ENCODE measurements at regions not wholly inside any gene's neighbourhood (a gene's known extent, or its start where the extent isn't known, plus 50 kb on each side); places are given as distances from the start of the nearest gene placed in this dataset.
"Not testable (repeated sequence)": the region's sequence is repeated elsewhere in the genome, so short reads cannot be mapped to it uniquely, and the experiment has no call there.

DNA sequence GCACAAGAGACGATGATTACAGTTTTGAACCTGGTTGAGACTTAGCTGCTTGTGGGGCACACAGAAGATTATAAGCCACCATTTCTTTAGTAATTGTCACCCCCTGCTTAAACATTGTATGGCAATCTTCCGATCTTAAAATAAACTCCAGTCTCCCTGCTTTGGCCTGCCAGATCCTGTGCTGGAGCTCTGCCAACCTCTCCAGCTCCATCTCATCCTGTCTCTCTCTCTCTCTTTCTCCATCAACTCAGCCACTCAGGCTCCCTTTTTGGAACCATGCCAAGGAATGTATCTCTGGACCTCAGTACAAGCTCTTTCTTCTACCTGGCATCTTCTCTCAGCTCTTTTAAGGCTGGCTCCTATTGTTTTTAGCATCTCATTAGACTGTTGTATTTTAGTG, 1053.2 kb downstream of the REEP3 start:
- Histone ChIP-seq H3K79me2 (ENCODE audit: insufficient read depth, low read length) (no peaks in the 10 kb centered on the region), H3K9me2 (replicated peaks; ENCODE audit: insufficient read depth, low read length) (no peaks in the 10 kb centered on the region), H3K27ac (ENCODE audit: low read depth, low read length) (no peak overlapping the region), H3K36me3 (ENCODE audit: low read length) (no peaks in the 10 kb centered on the region), H3K27me3 (ENCODE audit: low read length) (no peaks in the 10 kb centered on the region), H2AFZ (ENCODE audit: low read depth, low read length, severe bottlenecking) (no peak overlapping the region), H3K4me3 (ENCODE audit: insufficient read depth, low read length, poor library complexity, severe bottlenecking) (no peak overlapping the region), H3F3A (ENCODE audit: insufficient read depth) (no peaks in the 10 kb centered on the region), H3K9ac (ENCODE audit: low read length) (no peak overlapping the region), H3K4me2 (ENCODE audit: low read depth, low read length, poor library complexity, severe bottlenecking) (no peak overlapping the region), H4K20me1 (ENCODE audit: low read depth, low read length) (no peaks in the 10 kb centered on the region), H3K9me3 (ENCODE audit: insufficient read depth, low read length) (no peaks in the 10 kb centered on the region)
- TF ChIP-seq, protein P1, sequence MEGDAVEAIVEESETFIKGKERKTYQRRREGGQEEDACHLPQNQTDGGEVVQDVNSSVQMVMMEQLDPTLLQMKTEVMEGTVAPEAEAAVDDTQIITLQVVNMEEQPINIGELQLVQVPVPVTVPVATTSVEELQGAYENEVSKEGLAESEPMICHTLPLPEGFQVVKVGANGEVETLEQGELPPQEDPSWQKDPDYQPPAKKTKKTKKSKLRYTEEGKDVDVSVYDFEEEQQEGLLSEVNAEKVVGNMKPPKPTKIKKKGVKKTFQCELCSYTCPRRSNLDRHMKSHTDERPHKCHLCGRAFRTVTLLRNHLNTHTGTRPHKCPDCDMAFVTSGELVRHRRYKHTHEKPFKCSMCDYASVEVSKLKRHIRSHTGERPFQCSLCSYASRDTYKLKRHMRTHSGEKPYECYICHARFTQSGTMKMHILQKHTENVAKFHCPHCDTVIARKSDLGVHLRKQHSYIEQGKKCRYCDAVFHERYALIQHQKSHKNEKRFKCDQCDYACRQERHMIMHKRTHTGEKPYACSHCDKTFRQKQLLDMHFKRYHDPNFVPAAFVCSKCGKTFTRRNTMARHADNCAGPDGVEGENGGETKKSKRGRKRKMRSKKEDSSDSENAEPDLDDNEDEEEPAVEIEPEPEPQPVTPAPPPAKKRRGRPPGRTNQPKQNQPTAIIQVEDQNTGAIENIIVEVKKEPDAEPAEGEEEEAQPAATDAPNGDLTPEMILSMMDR (IDR thresholded peaks at IDR 0.05; ENCODE audit: insufficient read depth, low read length, poor library complexity, severe bottlenecking): no peak
- no peak for TF ChIP-seq EZH2phosphoT487 (conservative IDR thresholded peaks at IDR 0.05; ENCODE audit: low read length)

DNA sequence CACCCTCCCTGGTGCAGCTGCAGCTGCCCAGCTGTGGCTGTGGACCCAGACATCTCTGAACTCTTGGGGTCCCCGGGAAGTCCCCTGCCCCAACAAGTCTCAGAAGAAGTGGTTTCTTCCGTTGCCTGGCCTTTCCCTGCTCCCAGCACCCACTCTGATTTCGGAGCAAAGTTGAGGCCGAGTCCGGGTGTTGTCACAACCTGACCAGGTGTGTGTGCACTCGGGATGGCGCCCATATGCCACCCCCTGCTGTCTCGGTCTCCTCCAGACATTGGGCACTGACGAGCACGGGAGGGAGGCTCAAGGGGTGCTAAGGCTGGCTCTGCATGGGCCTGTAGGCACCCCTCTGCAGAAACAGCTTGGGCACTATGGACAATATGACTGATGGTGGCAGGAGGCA, 1055.3 kb downstream of the REEP3 start:
- Histone ChIP-seq H2AFZ (ENCODE audit: low read depth, low read length, severe bottlenecking) (no peak overlapping the region), H3K79me2 (ENCODE audit: insufficient read depth, low read length) (no peaks in the 10 kb centered on the region), H3K27me3 (ENCODE audit: low read length) (no peaks in the 10 kb centered on the region), H4K20me1 (ENCODE audit: low read depth, low read length) (no peaks in the 10 kb centered on the region), H3K4me3 (ENCODE audit: insufficient read depth, low read length, poor library complexity, severe bottlenecking) (no peak overlapping the region), H3K9me2 (replicated peaks; ENCODE audit: insufficient read depth, low read length) (no peaks in the 10 kb centered on the region), H3K4me2 (ENCODE audit: low read depth, low read length, poor library complexity, severe bottlenecking) (no peak overlapping the region), H3F3A (ENCODE audit: insufficient read depth) (no peaks in the 10 kb centered on the region), H3K9me3 (ENCODE audit: insufficient read depth, low read length) (no peaks in the 10 kb centered on the region), H3K9ac (ENCODE audit: low read length) (no peak overlapping the region), H3K27ac (ENCODE audit: low read depth, low read length) (no peak overlapping the region), H3K36me3 (ENCODE audit: low read length) (no peaks in the 10 kb centered on the region)
- TF ChIP-seq EZH2phosphoT487 (conservative IDR thresholded peaks at IDR 0.05; ENCODE audit: low read length): no peak
- TF ChIP-seq, protein P1 (IDR thresholded peaks at IDR 0.05; ENCODE audit: insufficient read depth, low read length, poor library complexity, severe bottlenecking): no peak

DNA sequence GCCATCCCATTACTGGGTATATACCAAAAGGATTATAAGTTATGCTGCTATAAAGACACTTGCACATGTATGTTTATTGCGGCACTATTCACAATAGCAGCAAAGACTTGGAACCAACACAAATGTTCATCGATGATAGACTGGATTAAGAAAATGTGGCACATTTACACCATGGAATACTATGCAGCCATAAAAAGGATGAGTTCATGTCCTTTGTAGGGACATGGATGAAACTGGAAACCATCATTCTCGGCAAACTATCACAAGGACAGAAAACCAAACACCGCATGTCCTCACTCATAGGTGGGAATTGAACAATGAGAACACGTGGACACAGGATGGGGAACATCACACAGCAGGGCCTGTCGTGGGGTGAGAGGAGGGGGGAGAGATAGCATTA, 1057.6 kb downstream of the REEP3 start:
- not testable (repeated sequence) for H3K4me3 ChIP-seq (ENCODE audit: insufficient read depth, low read length, poor library complexity, severe bottlenecking); H2AFZ ChIP-seq (ENCODE audit: low read depth, low read length, severe bottlenecking); H3K9me2 ChIP-seq (replicated peaks; ENCODE audit: insufficient read depth, low read length); H3F3A ChIP-seq (ENCODE audit: insufficient read depth); H3K9me3 ChIP-seq (ENCODE audit: insufficient read depth, low read length); H3K9ac ChIP-seq (ENCODE audit: low read length); H4K20me1 ChIP-seq (ENCODE audit: low read depth, low read length); H3K79me2 ChIP-seq (ENCODE audit: insufficient read depth, low read length); H3K36me3 ChIP-seq (ENCODE audit: low read length); H3K27ac ChIP-seq (ENCODE audit: low read depth, low read length); H3K27me3 ChIP-seq (ENCODE audit: low read length); H3K4me2 ChIP-seq (ENCODE audit: low read depth, low read length, poor library complexity, severe bottlenecking)

DNA sequence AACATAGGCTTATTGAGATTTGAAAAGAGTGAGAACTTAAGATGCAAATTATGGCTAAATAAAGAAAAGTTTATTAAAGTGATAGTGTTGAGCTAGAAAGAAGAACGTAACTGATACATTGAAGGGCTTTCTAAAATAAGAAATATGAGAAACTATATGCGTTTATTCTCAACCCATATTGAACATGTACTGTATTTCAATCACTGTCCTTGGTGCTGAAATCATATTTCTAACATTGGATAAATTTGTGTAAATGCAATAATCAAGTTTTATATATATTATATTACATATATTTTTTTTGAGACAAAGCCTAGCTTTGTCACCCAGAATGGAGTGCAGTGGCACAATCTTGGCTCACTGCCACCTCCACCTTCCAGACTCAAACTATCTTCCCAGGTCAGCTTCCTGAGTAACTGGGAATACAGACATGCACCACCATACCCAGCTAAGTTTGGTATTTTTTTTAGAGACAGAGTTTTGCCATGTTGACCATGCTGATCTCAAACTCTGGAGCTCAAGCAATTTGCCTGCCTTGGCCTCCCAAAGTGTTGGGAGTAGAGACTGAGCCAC, 1065.8 kb downstream of the REEP3 start:
- Histone ChIP-seq H3K27ac (ENCODE audit: low read depth, low read length) (no peak overlapping the region), H3K4me2 (ENCODE audit: low read depth, low read length, poor library complexity, severe bottlenecking) (no peak overlapping the region), H3K27me3 (ENCODE audit: low read length) (no peaks in the 10 kb centered on the region), H3K9me2 (replicated peaks; ENCODE audit: insufficient read depth, low read length) (no peaks in the 10 kb centered on the region), H3K79me2 (ENCODE audit: insufficient read depth, low read length) (no peaks in the 10 kb centered on the region), H2AFZ (ENCODE audit: low read depth, low read length, severe bottlenecking) (no peak overlapping the region), H3K4me3 (ENCODE audit: insufficient read depth, low read length, poor library complexity, severe bottlenecking) (no peak overlapping the region), H3K9ac (ENCODE audit: low read length) (no peak overlapping the region), H3K9me3 (ENCODE audit: insufficient read depth, low read length) (no peaks in the 10 kb centered on the region), H4K20me1 (ENCODE audit: low read depth, low read length) (no peaks in the 10 kb centered on the region), H3F3A (ENCODE audit: insufficient read depth) (no peaks in the 10 kb centered on the region), H3K36me3 (ENCODE audit: low read length) (no peaks in the 10 kb centered on the region)
- TF ChIP-seq, protein P1 (IDR thresholded peaks at IDR 0.05; ENCODE audit: insufficient read depth, low read length, poor library complexity, severe bottlenecking): no peak
- no peak for TF ChIP-seq EZH2phosphoT487 (conservative IDR thresholded peaks at IDR 0.05; ENCODE audit: low read length)
